CD14-positive monocyte (primary cell): ENCODE measurements at regions not wholly inside any gene's neighbourhood (a gene's known extent, or its start where the extent isn't known, plus 50 kb on each side); places are given as distances from the start of the nearest gene placed in this dataset.

ENCODE experiments used
- DNase-seq, 3 donors: peaks; one replicate each; pipeline ENCODE4 v3.0.0-alpha.2; 2011 to 2022
- H2AFZ ChIP-seq: 2 replicates; pipeline ENCODE4 v1.6.0; 2012; ENCODE audit warnings: mild to moderate bottlenecking, low read depth, low read length, inconsistent platforms; ENCODE audit not compliant: insufficient read depth, poor library complexity, severe bottlenecking
- H3K27ac ChIP-seq, 2 donors: 1 replicate in 1 of 2; 2 replicates in 1 of 2; pipeline ENCODE4 v1.5.1; 2012 to 2013; ENCODE audit warnings: low read length in 2 of 2, control low read depth in 1 of 2, inconsistent platforms in 1 of 2, low read depth in 1 of 2, mild to moderate bottlenecking in 1 of 2
- H3K27me3 ChIP-seq, 2 donors: one replicate each; pipeline versions ENCODE4 v1.6.0 to v1.6.1; 2011 to 2013; ENCODE audit warnings: low read length in 2 of 2; ENCODE audit not compliant: control insufficient read depth in 2 of 2, insufficient read depth in 2 of 2
- H3K36me3 ChIP-seq, 2 donors: replicated peaks in 1 of 2; 1 replicate in 1 of 2; 2 replicates in 1 of 2; pipeline versions ENCODE4 v1.5.1 to v1.6.1; 2012 to 2013; ENCODE audit warnings: low read length in 2 of 2, control low read depth in 1 of 2, inconsistent platforms in 1 of 2, mild to moderate bottlenecking in 1 of 2; ENCODE audit not compliant: insufficient read depth in 2 of 2, control insufficient read depth in 1 of 2
- H3K4me1 ChIP-seq, 2 donors: 1 replicate in 1 of 2; 2 replicates in 1 of 2; pipeline versions ENCODE4 v1.5.1 to v1.6.1; 2012 to 2013; ENCODE audit warnings: low read length in 2 of 2, control low read depth in 1 of 2, inconsistent platforms in 1 of 2, mild to moderate bottlenecking in 1 of 2, moderate library complexity in 1 of 2; ENCODE audit not compliant: insufficient read depth in 2 of 2, control insufficient read depth in 1 of 2
- H3K4me2 ChIP-seq: replicated peaks from 2 replicates; pipeline ENCODE3; 2012; ENCODE audit warnings: low read length, moderate library complexity, mild to moderate bottlenecking; ENCODE audit not compliant: poor library complexity, severe bottlenecking; ENCODE audit errors: extremely low read depth
- H3K4me3 ChIP-seq, 3 experiments: fragments of 200-600 bp in 1 of 3; sonication (generic) in 1 of 3; replicated peaks in 1 of 3; 1 replicate in 2 of 3; 2 replicates in 1 of 3; pipeline ENCODE4 v1.5.1; 2011 to 2013; ENCODE audit warnings: low read length in 3 of 3, mild to moderate bottlenecking in 3 of 3, control low read depth in 2 of 3, low read depth in 2 of 3, inconsistent platforms in 1 of 3, moderate library complexity in 1 of 3
- H3K79me2 ChIP-seq: 2 replicates; pipeline ENCODE4 v1.6.0; 2012; ENCODE audit warnings: mild to moderate bottlenecking, control low read depth, inconsistent platforms, low read length, moderate library complexity; ENCODE audit not compliant: insufficient read depth
- H3K9ac ChIP-seq: 2 replicates; pipeline ENCODE4 v1.6.0; 2017; ENCODE audit warnings: low read length, mild to moderate bottlenecking; ENCODE audit not compliant: insufficient read depth, poor library complexity, severe bottlenecking
- H3K9me3 ChIP-seq, 2 donors: replicated peaks in 1 of 2; 1 replicate in 1 of 2; 2 replicates in 1 of 2; pipeline versions ENCODE4 v1.5.1 to v1.6.1; 2012 to 2013; ENCODE audit warnings: low read length in 2 of 2, control low read depth in 1 of 2; ENCODE audit not compliant: control insufficient read depth in 1 of 2, insufficient read depth in 1 of 2
- H4K20me1 ChIP-seq: 2 replicates; pipeline ENCODE4 v1.6.0; 2012; ENCODE audit warnings: mild to moderate bottlenecking, low read length, control low read depth, moderate library complexity; ENCODE audit not compliant: insufficient read depth
- H3K27ac Mint-ChIP-seq, 7 donors: one replicate each; pipeline ENCODE4 v1.8.0; 2020; ENCODE audit warnings: mild to moderate bottlenecking in 7 of 7, mixed read lengths in 7 of 7, moderate library complexity in 6 of 7, inconsistent platforms in 2 of 7
- H3K27me3 Mint-ChIP-seq, 3 donors: one replicate each; pipeline ENCODE4 v1.8.0; 2021 to 2022; ENCODE audit warnings: low read depth in 3 of 3, mild to moderate bottlenecking in 3 of 3, mixed read lengths in 3 of 3, moderate library complexity in 3 of 3, inconsistent platforms in 1 of 3
- H3K36me3 Mint-ChIP-seq, 2 donors: one replicate each; pipeline ENCODE4 v1.8.0; 2020; ENCODE audit warnings: mixed read lengths in 2 of 2, inconsistent platforms in 1 of 2, mild to moderate bottlenecking in 1 of 2
- H3K4me1 Mint-ChIP-seq: one replicate; pipeline ENCODE4 v1.8.0; 2020; ENCODE audit warnings: mild to moderate bottlenecking, mixed read lengths
- H3K4me3 Mint-ChIP-seq, 2 donors: one replicate each; pipeline ENCODE4 v1.8.0; 2020; ENCODE audit warnings: mild to moderate bottlenecking in 2 of 2, mixed read lengths in 2 of 2, moderate library complexity in 1 of 2
- H3K9me3 Mint-ChIP-seq, 7 donors: one replicate each; pipeline ENCODE4 v1.8.0; 2020 to 2022; ENCODE audit warnings: mixed read lengths in 7 of 7, mild to moderate bottlenecking in 6 of 7, moderate library complexity in 6 of 7, inconsistent platforms in 2 of 7
- CTCF ChIP-seq: fragments of 200-600 bp; IDR thresholded peaks from one replicate; pipeline ENCODE4 v1.8.0; 2022; ENCODE audit warnings: antibody characterized with exemption, mild to moderate bottlenecking
- WGBS: methylation state at CpG from one replicate; pipeline ENCODE4 v1.1.5; 2013; ENCODE audit warnings: missing lambda C conversion rate; ENCODE audit not compliant: insufficient coverage; 5-methylcytosine and 5-hydroxymethylcytosine counted together
- intact Hi-C, 2 donors: fragments of 100-400 bp; cut with micrococcal nuclease; formaldehyde crosslinking; loops; one replicate each; pipeline versions ENCODE4 v1.15.0 to v1.15.1; 2023

DNA sequence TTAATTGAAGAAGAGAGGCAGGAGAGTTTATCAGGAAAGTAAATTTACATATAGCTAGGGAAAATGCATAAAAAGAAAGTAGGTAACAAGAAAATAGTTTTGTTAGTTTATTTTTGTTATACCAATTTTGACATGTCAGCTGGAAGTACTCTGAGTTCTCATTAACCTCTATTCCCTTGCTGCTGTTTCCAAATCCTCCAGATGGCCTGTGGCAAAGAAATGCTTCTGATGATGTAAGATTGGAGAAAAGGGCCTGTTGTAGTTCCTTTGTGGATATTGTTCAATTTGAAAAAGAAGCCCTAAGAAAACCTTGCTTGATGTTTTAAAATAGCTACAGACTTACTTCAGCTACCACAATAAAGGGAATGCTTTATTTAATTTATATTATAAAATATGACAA lies 192.9 kb upstream of the SLITRK3 start:
- Histone ChIP-seq H3K4me3 (no peak overlapping the region), H3K79me2 (no peaks in the 10 kb centered on the region), H2AFZ (no peak overlapping the region), H3K27me3 (no peaks in the 10 kb centered on the region), H4K20me1 (no peaks in the 10 kb centered on the region), H3K4me1 (no peaks in the 10 kb centered on the region), H3K36me3 (no peaks in the 10 kb centered on the region), H3K27ac (no peak overlapping the region), H3K9ac (no peak overlapping the region), H3K9me3 (peaks cover 0 to 13% of the 10 kb centered on the region in 2 donors), H3K4me2 (no peak overlapping the region)
- H3K4me1 Mint-ChIP-seq = no peaks in the 10 kb centered on the region
- H3K27me3 Mint-ChIP-seq = no peaks in the 10 kb centered on the region
- TF ChIP-seq CTCF = no peak
- peaks cover 0 to 13% (median 6%) of the 10 kb centered on the region in 7 donors for H3K9me3 Mint-ChIP-seq
- no peak overlapping the region for H3K4me3 Mint-ChIP-seq
- no peak for DNase-seq
- intact Hi-C loops = no loop called here
- H3K27ac Mint-ChIP-seq = no peak overlapping the region
- H3K36me3 Mint-ChIP-seq = no peaks in the 10 kb centered on the region

- no peak overlapping the region for H3K4me3 ChIP-seq
- intact Hi-C loops = no loop called here
- Mint-ChIP-seq H3K27ac (no peak overlapping the region), H3K4me3 (no peak overlapping the region), H3K27me3 (no peaks in the 10 kb centered on the region), H3K9me3 (peaks cover 0 to 8% (median 1%) of the 10 kb centered on the region in 7 donors), H3K36me3 (no peaks in the 10 kb centered on the region), H3K4me1 (no peaks in the 10 kb centered on the region)
- no peak for DNase-seq
- no peak overlapping the region for H3K4me2 ChIP-seq
- H3K36me3 ChIP-seq = no peaks in the 10 kb centered on the region
- no peaks in the 10 kb centered on the region for H3K79me2 ChIP-seq
- no peaks in the 10 kb centered on the region for H3K4me1 ChIP-seq
- no peaks in the 10 kb centered on the region for H3K27me3 ChIP-seq
- H3K27ac ChIP-seq = no peak overlapping the region
- WGBS = 88% methylated on average over 1 of the region's 3 CpGs
- H4K20me1 ChIP-seq = no peaks in the 10 kb centered on the region
- no peak for TF ChIP-seq CTCF
- no peak overlapping the region for H2AFZ ChIP-seq
- H3K9me3 ChIP-seq = peaks cover 0 to 7% of the 10 kb centered on the region in 2 donors
- no peak overlapping the region for H3K9ac ChIP-seq
These were observed 187.2 kb upstream of the SLITRK3 start for GRCh38 chr3:165383381-165383780.
